ENCODE measurements at regions not wholly inside any gene's neighbourhood (a gene's known extent, or its start where the extent isn't known, plus 50 kb on each side); places are given as distances from the start of the nearest gene placed in this dataset.

- intact Hi-C loops (cut with DNase I) = no loop called here
- no peak overlapping the region for H3K27ac ChIP-seq
- no peaks in the 10 kb centered on the region for H3K36me3 ChIP-seq
- 67 to 71% methylated on average over 14 of the region's 14 CpGs for WGBS, 2 donors
- H3K9me3 ChIP-seq = no peaks in the 10 kb centered on the region
- H3K4me1 ChIP-seq = no peaks in the 10 kb centered on the region
- no peak for DNase-seq
- no peak for ATAC-seq
- no peak for TF ChIP-seq CTCF (IDR thresholded peaks at IDR 0.05)
- H3K27me3 ChIP-seq = peaks cover 0 to 45% (median 24%) of the 10 kb centered on the region in 7 donors
- no peak overlapping the region for H3K4me3 ChIP-seq
Observed at GRCh38 chr4:8772499-8773123, 99.0 kb downstream of the HMX1 start.

DNA sequence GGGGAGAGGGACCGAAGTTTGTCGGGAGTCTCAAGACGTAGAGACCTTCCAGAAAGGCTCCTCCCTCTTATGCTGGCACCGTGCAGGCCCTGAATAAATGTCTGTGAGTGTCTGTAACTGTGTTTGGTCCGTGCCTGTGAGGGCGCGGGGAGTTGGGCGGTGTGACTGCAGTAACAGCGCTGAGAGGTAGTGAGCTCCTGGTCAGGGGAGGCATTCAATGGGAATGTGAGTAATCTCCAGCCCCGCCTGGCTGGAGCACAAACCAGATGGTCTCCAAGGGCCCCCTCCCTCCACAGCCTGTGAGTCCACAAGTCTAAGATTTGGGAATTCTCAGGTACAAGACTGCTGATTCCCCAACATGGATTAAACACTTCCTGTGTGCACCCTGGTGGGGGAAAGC lies 100.0 kb downstream of the HMX1 start:
- no peak overlapping the region for H3K27ac ChIP-seq
- DNase-seq (no peak), ATAC-seq (no peak)
- 71 to 76% methylated on average over 10 of the region's 10 CpGs for WGBS, 2 donors
- H3K27me3 ChIP-seq = peaks cover 0 to 52% (median 31%) of the 10 kb centered on the region in 7 donors
- no peak for TF ChIP-seq CTCF (IDR thresholded peaks at IDR 0.05)
- H3K9me3 ChIP-seq = no peaks in the 10 kb centered on the region
- no peaks in the 10 kb centered on the region for H3K4me1 ChIP-seq
- no peak overlapping the region for H3K4me3 ChIP-seq
- H3K36me3 ChIP-seq = no peaks in the 10 kb centered on the region
- intact Hi-C loops (cut with DNase I) = no loop called here

DNA sequence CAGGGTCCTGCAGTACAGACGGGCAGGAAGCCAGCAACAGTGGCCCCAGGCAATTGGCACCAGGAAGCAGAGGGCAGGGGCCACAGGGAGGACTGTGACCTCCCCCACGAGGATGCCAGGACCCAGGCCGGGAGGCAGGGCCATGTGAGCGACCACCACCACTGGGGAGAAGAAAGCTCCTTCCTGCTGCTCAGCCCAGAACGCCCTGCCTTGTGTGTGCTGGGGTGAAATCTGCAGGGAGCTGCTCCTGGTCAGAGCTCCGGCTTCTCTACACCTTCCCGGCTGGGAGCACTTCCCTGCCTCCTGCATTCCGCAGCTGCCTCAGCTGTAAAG lies 100.4 kb downstream of the HMX1 start:
- intact Hi-C loops (cut with DNase I) = no loop called here
- ATAC-seq = no peak
- TF ChIP-seq CTCF (IDR thresholded peaks at IDR 0.05) = no peak
- H3K27me3 ChIP-seq = peaks cover 0 to 56% (median 33%) of the 10 kb centered on the region in 7 donors
- no peak for DNase-seq
- no peak overlapping the region for H3K4me3 ChIP-seq
- WGBS, 2 donors = 14 to 26% methylated on average over 8 of the region's 8 CpGs
- no peaks in the 10 kb centered on the region for H3K4me1 ChIP-seq
- H3K9me3 ChIP-seq = no peaks in the 10 kb centered on the region
- no peak overlapping the region for H3K27ac ChIP-seq
- no peaks in the 10 kb centered on the region for H3K36me3 ChIP-seq

- intact Hi-C loops (cut with DNase I) = no loop called here
- H3K4me3 ChIP-seq = no peak overlapping the region
- H3K9me3 ChIP-seq = no peaks in the 10 kb centered on the region
- no peaks in the 10 kb centered on the region for H3K4me1 ChIP-seq
- ATAC-seq (no peak), DNase-seq (no peak)
- 57 to 63% methylated on average over 20 of the region's 20 CpGs for WGBS, 2 donors
- H3K36me3 ChIP-seq = no peaks in the 10 kb centered on the region
- no peak for TF ChIP-seq CTCF (IDR thresholded peaks at IDR 0.05)
- peaks cover 0 to 62% (median 33%) of the 10 kb centered on the region in 7 donors for H3K27me3 ChIP-seq
- no peak overlapping the region for H3K27ac ChIP-seq
Observed at GRCh38 chr4:8770518-8771257, 101.0 kb downstream of the HMX1 start.

Data from heart right ventricle (tissue), 16 donors.